ENCODE measurements at regions not wholly inside any gene's neighbourhood (a gene's known extent, or its start where the extent isn't known, plus 50 kb on each side); places are given as distances from the start of the nearest gene placed in this dataset.

GRCh38 chr14:38309522-38310277 is 53.8 kb upstream of the CLEC14A start:
- DNase-seq (ENCODE audit: low read depth) = no peak
